IPS-18a (cell line): ENCODE measurements at regions not wholly inside any gene's neighbourhood (a gene's known extent, or its start where the extent isn't known, plus 50 kb on each side); places are given as distances from the start of the nearest gene placed in this dataset.
A peak's percentile ranks its signal among the peaks of the same experiment; 100 is the strongest.

ENCODE experiments used
- H3K27ac ChIP-seq: one replicate; pipeline ENCODE4 v1.5.1; 2013; ENCODE audit warnings: low read length
- H3K27me3 ChIP-seq: one replicate; pipeline ENCODE4 v1.6.1; 2013; ENCODE audit warnings: mild to moderate bottlenecking, low read length; ENCODE audit not compliant: control insufficient read depth, insufficient read depth
- H3K36me3 ChIP-seq: one replicate; pipeline ENCODE4 v1.6.1; 2013; ENCODE audit warnings: low read depth, low read length; ENCODE audit not compliant: control insufficient read depth
- H3K4me1 ChIP-seq: one replicate; pipeline ENCODE4 v1.6.1; 2013; ENCODE audit warnings: low read depth, low read length; ENCODE audit not compliant: control insufficient read depth
- H3K4me3 ChIP-seq: one replicate; pipeline ENCODE4 v1.5.1; 2013; ENCODE audit warnings: low read length
- H3K9ac ChIP-seq: one replicate; pipeline ENCODE4 v1.6.1; 2013; ENCODE audit warnings: mild to moderate bottlenecking, low read length, moderate library complexity
- H3K9me3 ChIP-seq: one replicate; pipeline ENCODE4 v1.6.1; 2013; ENCODE audit warnings: low read depth, low read length; ENCODE audit not compliant: control insufficient read depth

- H3K27me3 ChIP-seq, result no peaks in the 10 kb centered on the region
- no peaks in the 10 kb centered on the region for H3K36me3 ChIP-seq
- no peak overlapping the region for H3K4me3 ChIP-seq
- no peak overlapping the region for H3K9ac ChIP-seq
- H3K27ac ChIP-seq, result no peak overlapping the region
- H3K9me3 ChIP-seq, result no peaks in the 10 kb centered on the region
- H3K4me1 ChIP-seq, result peaks cover 13% of the 10 kb centered on the region
Measured at GRCh38 chr10:78283069-78283682, 249.5 kb downstream of the RPS24 start.

DNA sequence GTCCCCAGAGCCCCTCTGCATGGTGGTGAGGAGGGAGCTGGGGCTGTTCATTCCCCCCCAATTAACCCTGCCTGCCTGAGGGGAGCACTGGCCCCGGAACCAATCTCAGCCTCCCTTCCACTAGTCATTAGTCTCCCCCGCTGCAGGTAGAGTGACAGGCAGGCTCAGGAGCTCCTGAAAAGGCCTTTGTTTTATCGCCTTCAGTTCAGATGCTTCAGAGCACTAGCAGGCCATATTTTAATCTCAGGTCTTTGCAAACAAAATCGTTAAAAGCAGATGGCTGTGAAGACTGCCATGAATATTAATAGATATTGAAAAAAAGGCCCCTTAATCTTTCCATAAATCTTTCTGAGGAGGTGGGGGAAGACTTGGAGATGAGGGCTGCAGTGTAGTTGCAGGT is 250.7 kb downstream of the RPS24 start:
- Histone ChIP-seq H3K9ac (no peak overlapping the region), H3K4me1 (peaks cover 13% of the 10 kb centered on the region), H3K9me3 (no peaks in the 10 kb centered on the region)

GRCh38 chr10:78285226-78285625 is 251.6 kb downstream of the RPS24 start:
- Histone ChIP-seq H3K27me3 (no peaks in the 10 kb centered on the region), H3K9ac (no peak overlapping the region), H3K36me3 (no peaks in the 10 kb centered on the region), H3K4me1 (peaks cover 13% of the 10 kb centered on the region), H3K9me3 (no peaks in the 10 kb centered on the region), H3K4me3 (no peak overlapping the region), H3K27ac (no peak overlapping the region)

More for the DNA sequence above, 250.7 kb downstream of the RPS24 start:
- Histone ChIP-seq H3K27ac (no peak overlapping the region), H3K27me3 (no peaks in the 10 kb centered on the region), H3K4me3 (no peak overlapping the region), H3K36me3 (no peaks in the 10 kb centered on the region)

- Histone ChIP-seq H3K27me3 (no peaks in the 10 kb centered on the region), H3K27ac (no peak overlapping the region), H3K4me1 (peaks cover 13% of the 10 kb centered on the region), H3K9me3 (no peaks in the 10 kb centered on the region), H3K4me3 (no peak overlapping the region), H3K36me3 (no peaks in the 10 kb centered on the region), H3K9ac (no peak overlapping the region)
Measured at GRCh38 chr10:78286186-78286585, 252.5 kb downstream of the RPS24 start.

DNA sequence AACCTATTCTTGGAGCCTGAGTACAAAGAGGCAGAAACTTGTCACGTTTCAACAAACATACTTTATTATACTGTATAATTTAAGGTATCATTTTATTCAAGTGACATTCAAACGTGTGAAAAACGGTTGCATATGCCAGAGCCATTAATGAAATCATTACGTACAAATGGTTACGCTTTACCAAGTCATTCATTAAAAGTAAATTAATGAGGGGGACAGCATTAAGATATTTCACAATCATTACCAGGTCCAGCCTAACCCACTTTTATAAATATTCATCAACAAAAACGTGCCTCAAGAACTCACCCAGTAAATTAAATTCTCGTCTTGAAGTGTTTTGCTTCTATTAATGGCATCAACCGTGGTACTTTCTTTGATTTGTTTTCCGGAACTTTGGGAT is 253.0 kb downstream of the RPS24 start:
- H3K27me3 ChIP-seq, result no peaks in the 10 kb centered on the region
- no peak overlapping the region for H3K4me3 ChIP-seq
- no peak overlapping the region for H3K9ac ChIP-seq
- no peaks in the 10 kb centered on the region for H3K9me3 ChIP-seq
- no peaks in the 10 kb centered on the region for H3K36me3 ChIP-seq
- H3K4me1 ChIP-seq, result peaks cover 13% of the 10 kb centered on the region
- H3K27ac ChIP-seq, result no peak overlapping the region

DNA sequence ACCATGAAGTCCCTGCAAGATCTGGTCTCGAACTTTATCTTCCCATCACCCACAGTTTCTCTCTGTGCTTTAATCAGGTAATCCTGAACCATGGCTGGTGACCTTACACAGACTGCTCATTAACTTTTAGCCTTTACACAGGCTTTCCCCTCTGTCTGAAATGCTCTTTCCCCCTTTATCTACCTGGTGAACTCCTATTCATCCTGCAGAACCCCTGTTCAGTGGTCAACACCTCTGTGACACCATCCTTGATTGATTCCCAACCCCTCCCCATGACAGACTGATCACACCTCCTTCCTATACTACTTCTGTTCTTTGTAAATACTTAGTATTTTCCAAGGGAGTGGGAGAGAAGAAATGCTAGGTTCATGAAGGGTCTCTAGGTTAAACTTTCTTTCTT is 254.0 kb downstream of the RPS24 start:
- H3K4me1 ChIP-seq, result peaks cover 15% of the 10 kb centered on the region
- no peaks in the 10 kb centered on the region for H3K36me3 ChIP-seq
- H3K9me3 ChIP-seq, result no peaks in the 10 kb centered on the region

DNA sequence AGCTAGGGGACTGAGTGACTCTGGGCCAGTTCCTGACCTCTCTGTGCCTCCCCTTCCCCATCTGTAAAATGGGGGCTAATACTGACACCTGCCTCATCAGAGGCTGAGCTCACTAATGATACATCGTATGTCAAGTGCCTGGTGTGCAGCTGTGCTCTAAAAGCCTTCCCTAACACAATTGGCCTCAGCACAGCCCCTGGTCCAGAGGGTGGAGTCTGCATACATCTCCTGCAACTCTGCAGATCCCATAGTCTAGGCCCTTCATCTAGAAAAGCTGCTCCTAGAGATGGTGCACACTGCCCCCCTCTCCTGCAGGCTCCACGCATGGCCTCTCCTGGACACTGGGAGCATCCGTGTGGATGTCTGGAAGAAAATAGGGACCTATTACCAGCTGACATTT is 255.0 kb downstream of the RPS24 start:
- no peaks in the 10 kb centered on the region for H3K36me3 ChIP-seq
- no peak overlapping the region for H3K9ac ChIP-seq
- no peak overlapping the region for H3K27ac ChIP-seq
- no peaks in the 10 kb centered on the region for H3K9me3 ChIP-seq
- peaks cover 15% of the 10 kb centered on the region for H3K4me1 ChIP-seq
- H3K27me3 ChIP-seq, result no peaks in the 10 kb centered on the region
- no peak overlapping the region for H3K4me3 ChIP-seq

More for the DNA sequence above, 254.0 kb downstream of the RPS24 start:
- H3K9ac ChIP-seq, result no peak overlapping the region
- H3K27ac ChIP-seq, result no peak overlapping the region
- H3K4me3 ChIP-seq, result no peak overlapping the region
- no peaks in the 10 kb centered on the region for H3K27me3 ChIP-seq

GRCh38 chr10:78290131-78290750 is 256.6 kb downstream of the RPS24 start:
- H3K36me3 ChIP-seq, result no peaks in the 10 kb centered on the region
- no peaks in the 10 kb centered on the region for H3K9me3 ChIP-seq
- H3K27me3 ChIP-seq, result no peaks in the 10 kb centered on the region
- H3K27ac ChIP-seq, result no peak overlapping the region
- H3K4me3 ChIP-seq, result no peak overlapping the region
- H3K9ac ChIP-seq, result no peak overlapping the region
- peaks cover 17% of the 10 kb centered on the region for H3K4me1 ChIP-seq

DNA sequence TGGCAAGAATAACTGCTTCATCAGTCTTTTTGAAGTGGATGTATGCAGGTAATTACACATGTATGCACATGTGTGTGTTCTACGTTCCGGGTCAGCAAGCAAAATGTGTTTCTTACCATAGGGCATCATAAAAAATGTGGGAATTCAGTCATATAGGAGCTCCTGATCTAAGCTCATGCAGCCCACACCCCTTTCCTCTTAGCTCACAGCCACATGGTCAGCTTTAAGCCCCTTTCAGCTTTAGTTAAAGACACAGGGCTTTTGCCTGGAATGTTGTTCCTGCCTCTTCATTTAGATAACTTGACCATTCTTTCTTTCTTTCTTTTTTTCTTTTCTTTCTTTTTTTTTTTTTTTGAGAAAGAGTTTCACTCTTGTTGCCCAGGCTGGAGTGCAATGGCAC is 258.1 kb downstream of the RPS24 start:
- Histone ChIP-seq H3K9me3 (no peaks in the 10 kb centered on the region), H3K4me3 (no peak overlapping the region), H3K9ac (no peak overlapping the region), H3K27ac (no peak overlapping the region), H3K36me3 (no peaks in the 10 kb centered on the region), H3K4me1 (peaks cover 17% of the 10 kb centered on the region), H3K27me3 (no peaks in the 10 kb centered on the region)

GRCh38 chr10:78292250-78292981 is 258.8 kb downstream of the RPS24 start:
- no peaks in the 10 kb centered on the region for H3K27me3 ChIP-seq
- H3K27ac ChIP-seq, result no peak overlapping the region
- H3K4me1 ChIP-seq, result peaks cover 17% of the 10 kb centered on the region

GRCh38 chr10:78292982-78293865 is 259.6 kb downstream of the RPS24 start:
- Histone ChIP-seq H3K27ac (no peak overlapping the region), H3K4me3 (peak overlapping the region; percentile 15), H3K9ac (no peak overlapping the region)

More at GRCh38 chr10:78292250-78292981, 258.8 kb downstream of the RPS24 start:
- no peaks in the 10 kb centered on the region for H3K36me3 ChIP-seq
- no peak overlapping the region for H3K9ac ChIP-seq
- H3K9me3 ChIP-seq, result no peaks in the 10 kb centered on the region
- H3K4me3 ChIP-seq, result no peak overlapping the region

More at GRCh38 chr10:78292982-78293865, 259.6 kb downstream of the RPS24 start:
- Histone ChIP-seq H3K27me3 (no peaks in the 10 kb centered on the region), H3K9me3 (no peaks in the 10 kb centered on the region), H3K4me1 (peaks cover 17% of the 10 kb centered on the region), H3K36me3 (no peaks in the 10 kb centered on the region)
